ENCODE measurements at regions not wholly inside any gene's neighbourhood (a gene's known extent, or its start where the extent isn't known, plus 50 kb on each side); places are given as distances from the start of the nearest gene placed in this dataset.

- Histone ChIP-seq H3K27me3 (no peaks in the 10 kb centered on the region), H3K36me3 (ENCODE audit: low read depth, missing control alignments) (no peaks in the 10 kb centered on the region), H3K9me3 (no peaks in the 10 kb centered on the region), H3K4me3 (no peak overlapping the region), H3K27ac (no peak overlapping the region), H3K4me1 (no peaks in the 10 kb centered on the region)
- intact Hi-C loops (cut with DNase I; ENCODE audit: low total_unique reads): no loop called here
- no peak for TF ChIP-seq POLR2A (IDR thresholded peaks at IDR 0.05)
- TF ChIP-seq CTCF (IDR thresholded peaks at IDR 0.05): no peak
- WGBS, 2 donors: 74 to 89% methylated on average over 1 of the region's 1 CpG
- DNase-seq: no peak
Measured at GRCh38 chr5:143946837-143947236, 134.9 kb downstream of the HMHB1 start.

- H3K27me3 ChIP-seq: no peaks in the 10 kb centered on the region
- no peaks in the 10 kb centered on the region for H3K36me3 ChIP-seq (ENCODE audit: low read depth, missing control alignments)
- intact Hi-C loops (cut with DNase I; ENCODE audit: low total_unique reads): no loop called here
- no peak for DNase-seq
- H3K27ac ChIP-seq: no peak overlapping the region
- TF ChIP-seq POLR2A (IDR thresholded peaks at IDR 0.05) (no peak), CTCF (IDR thresholded peaks at IDR 0.05) (no peak)
- 82 to 84% methylated on average over 2 of the region's 2 CpGs for WGBS, 2 donors
- no peaks in the 10 kb centered on the region for H3K9me3 ChIP-seq
- no peaks in the 10 kb centered on the region for H3K4me1 ChIP-seq
- H3K4me3 ChIP-seq: no peak overlapping the region
Measured at GRCh38 chr5:143947313-143947712, 135.4 kb downstream of the HMHB1 start.

GRCh38 chr5:143952809-143953208 lies 140.8 kb downstream of the HMHB1 start:
- 86 to 91% methylated on average over 2 of the region's 2 CpGs for WGBS, 2 donors
- no peaks in the 10 kb centered on the region for H3K9me3 ChIP-seq
- H3K27ac ChIP-seq: no peak overlapping the region
- no peaks in the 10 kb centered on the region for H3K27me3 ChIP-seq
- H3K4me3 ChIP-seq: no peak overlapping the region
- H3K36me3 ChIP-seq (ENCODE audit: low read depth, missing control alignments): no peaks in the 10 kb centered on the region
- no peaks in the 10 kb centered on the region for H3K4me1 ChIP-seq
- no peak for DNase-seq
- intact Hi-C loops (cut with DNase I; ENCODE audit: low total_unique reads): no loop called here
- TF ChIP-seq POLR2A (IDR thresholded peaks at IDR 0.05) (no peak), CTCF (IDR thresholded peaks at IDR 0.05) (no peak)

- Histone ChIP-seq H3K4me3 (no peak overlapping the region), H3K4me1 (no peaks in the 10 kb centered on the region), H3K36me3 (ENCODE audit: low read depth, missing control alignments) (no peaks in the 10 kb centered on the region), H3K9me3 (no peaks in the 10 kb centered on the region), H3K27ac (no peak overlapping the region), H3K27me3 (no peaks in the 10 kb centered on the region)
- 67 to 84% methylated on average over 4 of the region's 4 CpGs for WGBS, 2 donors
- DNase-seq: no peak
- no peak for TF ChIP-seq CTCF (IDR thresholded peaks at IDR 0.05)
- no peak for TF ChIP-seq POLR2A (IDR thresholded peaks at IDR 0.05)
- intact Hi-C loops (cut with DNase I; ENCODE audit: low total_unique reads): no loop called here
Measured at GRCh38 chr5:143953851-143954250, 141.9 kb downstream of the HMHB1 start.

- Histone ChIP-seq H3K27me3 (no peaks in the 10 kb centered on the region), H3K9me3 (no peaks in the 10 kb centered on the region), H3K36me3 (ENCODE audit: low read depth, missing control alignments) (no peaks in the 10 kb centered on the region), H3K27ac (no peak overlapping the region), H3K4me1 (no peaks in the 10 kb centered on the region), H3K4me3 (no peak overlapping the region)
- 50 to 64% methylated on average over 2 of the region's 2 CpGs for WGBS, 2 donors
- no peak for DNase-seq
- intact Hi-C loops (cut with DNase I; ENCODE audit: low total_unique reads): no loop called here
- no peak for TF ChIP-seq POLR2A (IDR thresholded peaks at IDR 0.05)
- no peak for TF ChIP-seq CTCF (IDR thresholded peaks at IDR 0.05)
Measured at GRCh38 chr5:143955141-143955540, 143.2 kb downstream of the HMHB1 start.

Data from testis (tissue), 2 donors.